Smooth muscle cell of the brain vasculature (primary cell): ENCODE measurements at regions not wholly inside any gene's neighbourhood (a gene's known extent, or its start where the extent isn't known, plus 50 kb on each side); places are given as distances from the start of the nearest gene placed in this dataset.
"Not testable (repeated sequence)": the region's sequence is repeated elsewhere in the genome, so short reads cannot be mapped to it uniquely, and the experiment has no call there.

ENCODE experiments used
- DNase-seq: peaks from one replicate; pipeline ENCODE4 v3.0.0-alpha.2; 2012; ENCODE audit warnings: low read depth, low spot score

- no peak for DNase-seq
Measured at GRCh38 chr9:119924736-119925135, 555.5 kb upstream of the BRINP1 start.

GRCh38 chr9:119917175-119917574, 547.9 kb upstream of the BRINP1 start:
- no peak for DNase-seq

DNA sequence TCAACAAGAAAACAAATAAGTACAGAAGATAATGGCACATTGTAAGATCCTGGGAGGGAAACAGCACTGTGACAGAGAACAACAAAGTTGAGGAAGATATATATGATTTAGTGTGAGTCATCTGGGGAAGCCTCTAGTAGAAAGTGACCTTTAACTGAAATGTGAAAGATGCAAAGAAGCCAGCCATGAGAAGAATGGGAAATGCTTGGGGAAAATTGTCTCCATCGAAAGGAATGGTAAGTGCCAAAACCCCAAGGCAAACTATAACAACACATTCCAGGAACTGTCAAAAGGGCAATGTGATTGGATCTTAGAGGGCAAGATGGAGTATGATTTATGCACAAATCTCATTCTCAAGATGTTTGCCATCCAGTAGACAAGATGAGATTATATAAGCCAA, 537.8 kb upstream of the BRINP1 start:
- no peak for DNase-seq

- DNase-seq, result no peak
Measured at GRCh38 chr9:119905724-119906123, 536.5 kb upstream of the BRINP1 start.

- no peak for DNase-seq
Measured at GRCh38 chr9:119903851-119904250, 534.6 kb upstream of the BRINP1 start.

- no peak for DNase-seq
Measured at GRCh38 chr9:119902611-119903010, 533.4 kb upstream of the BRINP1 start.

DNA sequence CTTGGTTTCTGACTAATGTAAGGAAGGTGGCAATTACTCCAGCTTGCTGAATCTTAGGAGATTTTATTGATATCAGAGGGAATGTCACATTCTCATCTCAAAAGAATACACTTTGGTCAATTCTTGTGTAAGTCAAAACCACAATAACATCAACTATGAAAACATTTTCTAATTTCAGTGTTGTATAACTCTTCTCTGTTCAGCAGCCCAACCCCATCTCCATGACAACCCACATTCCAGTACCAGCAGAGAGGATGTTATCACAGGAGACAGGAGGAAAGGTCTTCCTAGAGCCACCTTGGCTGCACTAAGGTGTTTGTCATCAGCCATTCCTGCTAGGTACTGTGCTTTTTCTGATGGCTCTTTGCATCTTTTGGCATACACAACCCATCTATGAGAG, 529.1 kb upstream of the BRINP1 start:
- no peak for DNase-seq

DNA sequence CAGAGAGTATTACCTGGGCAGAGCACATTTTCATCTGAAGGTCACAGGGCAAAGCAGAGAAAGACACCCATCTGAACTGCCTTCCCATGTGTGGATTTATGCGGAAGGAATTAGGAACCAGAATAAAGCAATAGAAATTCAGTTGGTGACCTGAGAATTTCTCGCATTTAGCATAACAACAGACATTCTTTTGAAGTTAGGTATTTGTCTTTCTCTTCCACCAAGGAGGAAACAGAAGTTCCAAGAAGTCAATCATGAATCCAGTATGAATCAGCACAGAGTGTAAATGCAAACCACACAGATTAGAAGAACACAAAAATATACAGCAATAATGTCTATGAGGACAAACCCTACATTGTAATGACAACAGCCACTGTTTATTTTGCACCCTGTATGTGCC, 515.2 kb upstream of the BRINP1 start:
- no peak for DNase-seq

GRCh38 chr9:119881898-119882297, 512.7 kb upstream of the BRINP1 start:
- no peak for DNase-seq

- DNase-seq, result no peak
Measured at GRCh38 chr9:119880361-119880760, 511.1 kb upstream of the BRINP1 start.

GRCh38 chr9:119877306-119877705, 508.1 kb upstream of the BRINP1 start:
- no peak for DNase-seq

GRCh38 chr9:119873877-119874276, 504.6 kb upstream of the BRINP1 start:
- DNase-seq, result no peak

DNA sequence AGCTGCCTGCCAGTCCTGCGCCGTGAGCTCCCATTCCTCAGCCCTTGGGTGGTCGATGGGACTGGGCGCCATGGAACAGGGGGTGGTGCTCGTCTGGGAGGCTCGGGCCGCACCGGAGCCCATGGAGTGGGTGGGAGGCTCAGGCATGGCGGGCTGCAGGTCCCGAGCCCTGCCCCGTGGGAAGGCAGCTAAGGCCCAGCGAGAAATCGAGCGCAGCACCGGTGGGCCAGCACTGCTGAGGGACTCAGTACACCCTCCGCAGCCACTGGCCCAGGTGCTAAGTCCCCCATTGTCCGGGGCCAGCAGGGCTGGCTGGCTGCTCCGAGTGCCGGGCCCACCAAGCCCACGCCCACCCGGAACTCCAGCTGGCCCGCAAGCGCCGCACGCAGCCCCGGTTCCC, 501.0 kb upstream of the BRINP1 start:
- DNase-seq, result not testable (repeated sequence)

- no peak for DNase-seq
Measured at GRCh38 chr9:119868694-119869093, 499.5 kb upstream of the BRINP1 start.

- DNase-seq, result no peak
Measured at GRCh38 chr9:119861842-119862241, 492.6 kb upstream of the BRINP1 start.

GRCh38 chr9:119859128-119859527, 489.9 kb upstream of the BRINP1 start:
- DNase-seq, result no peak

DNA sequence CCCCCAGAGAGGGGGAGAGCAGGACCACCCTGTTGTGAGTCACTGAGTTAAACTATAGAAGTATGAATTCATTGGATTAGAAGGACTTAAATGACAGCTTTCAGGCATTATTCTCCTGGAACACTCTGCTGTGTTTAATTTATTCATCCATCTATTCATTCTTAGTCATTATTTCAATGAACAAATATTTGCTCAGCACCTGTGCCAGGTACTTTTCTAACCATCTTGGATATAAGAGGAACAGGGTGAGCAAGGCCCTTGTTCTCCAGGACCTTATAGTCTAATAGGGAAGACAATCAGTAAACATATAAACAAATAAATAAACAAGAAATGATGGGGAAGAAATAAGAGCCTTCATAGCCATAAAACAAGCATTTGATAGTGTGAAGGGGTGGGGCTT, 483.9 kb upstream of the BRINP1 start:
- DNase-seq, result no peak

DNA sequence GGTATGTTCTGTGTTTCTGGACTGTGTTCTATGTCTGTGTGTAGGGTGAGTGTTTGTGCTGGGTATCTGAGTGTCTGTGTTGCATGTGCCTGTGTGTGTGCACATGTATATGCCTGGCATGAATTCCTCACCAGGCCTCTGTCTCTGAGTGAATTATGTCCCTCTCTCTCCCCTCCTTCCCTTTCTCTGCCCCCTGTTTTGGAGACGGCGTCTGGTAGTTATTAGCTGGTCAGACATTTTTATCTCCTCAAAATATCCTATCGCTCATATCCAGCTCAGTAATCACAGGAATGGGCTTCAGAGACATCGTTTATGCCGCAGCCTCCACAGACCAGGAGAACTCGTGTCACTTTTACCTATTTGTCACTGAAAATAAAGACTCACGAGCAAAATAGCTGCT, 483.2 kb upstream of the BRINP1 start:
- DNase-seq, result no peak

- DNase-seq, result no peak
Measured at GRCh38 chr9:119844431-119844830, 475.2 kb upstream of the BRINP1 start.

DNA sequence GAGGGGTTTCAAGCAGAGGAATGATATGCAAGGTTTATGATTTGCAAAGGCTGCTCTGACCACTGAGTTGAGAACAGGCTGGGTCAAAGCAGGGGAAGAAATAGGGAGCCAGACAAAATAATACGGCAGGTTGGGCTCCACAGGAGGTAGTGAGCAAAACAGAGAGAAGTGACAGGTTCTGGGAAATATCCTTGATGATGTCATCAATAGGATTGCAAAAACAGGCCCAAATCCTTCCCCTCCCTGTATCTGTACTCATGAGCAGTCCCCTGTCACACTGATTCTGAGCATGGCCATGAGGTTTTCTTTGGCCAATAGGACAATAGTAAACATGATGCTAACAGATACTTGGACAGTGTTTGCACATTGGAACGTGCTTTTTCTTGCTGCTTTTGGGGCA, 471.8 kb upstream of the BRINP1 start:
- no peak for DNase-seq

DNA sequence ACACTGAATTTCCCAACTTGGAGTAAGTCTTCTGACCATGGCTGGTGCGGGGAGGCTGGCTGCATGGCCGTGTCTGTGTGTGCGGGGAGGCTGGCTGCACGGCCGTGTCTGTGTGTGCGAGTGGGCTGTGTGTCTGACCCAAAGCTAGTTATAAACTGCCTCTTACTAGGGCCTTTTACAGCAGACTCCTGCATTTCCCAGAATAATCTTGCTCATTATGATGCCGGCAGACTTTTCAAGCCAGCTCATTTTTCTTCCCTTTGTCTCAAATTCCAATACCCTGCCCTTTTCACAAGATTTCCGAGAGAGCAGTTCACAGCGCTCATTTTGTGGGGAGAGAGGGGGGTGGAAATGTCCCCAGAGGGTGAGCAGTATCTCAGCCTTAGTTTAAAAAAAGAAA, 470.7 kb upstream of the BRINP1 start:
- no peak for DNase-seq

DNA sequence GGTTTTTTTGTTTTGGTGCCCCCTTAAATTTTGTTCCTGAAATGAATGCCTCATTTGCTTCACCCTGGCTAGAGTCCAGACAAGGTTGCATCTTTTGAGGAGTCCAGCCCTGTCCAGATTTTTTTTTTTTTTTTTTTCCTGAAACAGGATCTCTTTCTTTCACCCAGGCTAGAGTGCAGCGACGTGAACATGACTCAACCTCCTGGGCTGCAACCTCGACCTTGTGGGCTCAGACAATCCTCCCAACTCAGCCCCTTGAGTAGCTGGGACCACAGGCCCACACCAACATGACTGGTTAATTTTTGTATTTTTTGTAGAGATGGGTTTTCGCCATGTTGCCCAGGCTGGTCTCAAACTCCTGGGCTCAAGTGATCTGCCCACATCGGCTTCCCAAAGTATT, 469.0 kb upstream of the BRINP1 start:
- DNase-seq, result no peak

DNA sequence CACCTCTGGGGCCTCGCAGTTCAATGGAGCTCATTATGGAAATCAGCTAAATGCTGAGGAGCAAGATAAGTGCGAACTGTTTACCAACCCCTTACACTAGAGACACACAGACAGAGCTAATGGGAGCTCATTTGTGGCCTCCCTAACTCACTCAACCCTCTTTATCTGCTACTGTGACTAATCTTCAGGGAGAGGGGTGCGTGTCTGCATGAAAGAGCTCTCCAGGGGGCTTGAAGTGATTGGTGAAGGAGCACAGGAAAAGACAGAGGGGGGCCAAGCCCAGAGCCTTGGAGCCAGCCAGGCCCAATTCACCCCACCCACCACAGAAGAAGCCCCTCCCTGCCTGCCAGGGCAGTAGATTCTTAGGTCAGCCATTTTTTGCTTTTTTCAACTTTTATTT, 466.8 kb upstream of the BRINP1 start:
- DNase-seq, result no peak

GRCh38 chr9:119834064-119834620, 464.9 kb upstream of the BRINP1 start:
- DNase-seq, result no peak
